HCT116 (cell line): ENCODE measurements at regions not wholly inside any gene's neighbourhood (a gene's known extent, or its start where the extent isn't known, plus 50 kb on each side); places are given as distances from the start of the nearest gene placed in this dataset.

Source experiments
- ATAC-seq: fragments of 200-7000 bp; cut with Tn5 transposase; 2 replicates; pipeline ENCODE4 v1.9.1; 2020; ENCODE audit warnings: mild to moderate bottlenecking, moderate library complexity
- BruUV-seq: library from RNA; stranded (reverse); fragments of 400-500 nt; replicated peaks from 2 replicates; lab custom pipeline; 2021; lab: Mats Ljungman, UMichigan
- CTCF ChIA-PET: fragments of 300-600 bp; sonication (Branson Sonifier 250); formaldehyde crosslinking; loops from one replicate; lab custom pipeline; 2021; ENCODE audit warnings: antibody characterized with exemption; lab: Charles Lee
- POLR2A ChIA-PET: fragments of 300-600, 350-600 bp; sonication (Branson Sonifier 250); formaldehyde crosslinking; loops from one replicate; lab custom pipeline; 2021; ENCODE audit warnings: antibody characterized with exemption; lab: Charles Lee
- RAD21 ChIA-PET, 2 experiments: fragments of 300-600 bp; sonication (Branson Sonifier 250); formaldehyde crosslinking; loops; one replicate each; lab custom pipeline; 2023; ENCODE audit warnings: low total read pairs in 2 of 2; ENCODE audit not compliant: uncharacterized antibody in 2 of 2, unreplicated experiment in 2 of 2, low non-redundant PET in 1 of 2; lab: Charles Lee
- DNase-seq: peaks from one replicate; pipeline ENCODE4 v3.0.0-alpha.2; 2010; ENCODE audit warnings: low read depth, low spot score
- H2AFZ ChIP-seq: fragments of 200-600 bp; shearing (Covaris generic), sonication (generic); 2 replicates; pipeline ENCODE4 v1.6.1; 2017; ENCODE audit warnings: low read depth, mixed run types, mixed read lengths, antibody characterized with exemption, low read length; ENCODE audit not compliant: poor library complexity, severe bottlenecking
- H3K27ac ChIP-seq: 2 replicates; pipeline ENCODE4 v1.5.1; 2012; ENCODE audit warnings: low read depth, low read length
- H3K27me3 ChIP-seq: fragments of 200-600 bp; sonication (generic); 2 replicates; pipeline ENCODE4 v1.6.1; 2016; ENCODE audit warnings: mixed run types, low read length, mixed read lengths; ENCODE audit not compliant: insufficient read depth
- H3K36me3 ChIP-seq, 2 experiments: fragments of 200-500 bp in 1 of 2; fragments of 200-600 bp in 1 of 2; sonication (Bioruptor generic) in 1 of 2; sonication (generic) in 1 of 2; 2 replicates each; pipeline versions ENCODE4 v1.5.1 to v1.6.1; 2014 to 2016; ENCODE audit warnings: low read length in 2 of 2, inconsistent platforms in 1 of 2, mixed read lengths in 1 of 2, mixed run types in 1 of 2; ENCODE audit not compliant: insufficient read depth in 2 of 2, control insufficient read depth in 1 of 2
- H3K4me1 ChIP-seq, 2 experiments: fragments of 200-600 bp in 1 of 2; sonication (generic) in 1 of 2; 2 replicates each; pipeline versions ENCODE4 v1.5.1 to v1.6.1; 2012 to 2017; ENCODE audit warnings: low read length in 2 of 2, inconsistent platforms in 1 of 2, mild to moderate bottlenecking in 1 of 2, mixed read lengths in 1 of 2, mixed run types in 1 of 2, moderate library complexity in 1 of 2; ENCODE audit not compliant: insufficient read depth in 2 of 2, control insufficient read depth in 1 of 2
- H3K4me2 ChIP-seq: fragments of 200-600 bp; sonication (generic); 2 replicates; pipeline ENCODE4 v1.6.1; 2017; ENCODE audit warnings: mixed run types, low read length, mixed read lengths
- H3K4me3 ChIP-seq, 2 experiments: fragments of 200-600 bp in 1 of 2; sonication (generic) in 1 of 2; replicated peaks in 1 of 2; 2 replicates each; pipeline ENCODE4 v1.5.1; 2011 to 2016; ENCODE audit warnings: low read length in 2 of 2, control low read depth in 1 of 2, low read depth in 1 of 2, mild to moderate bottlenecking in 1 of 2, mixed read lengths in 1 of 2, mixed run types in 1 of 2
- H3K79me2 ChIP-seq: fragments of 200-600 bp; sonication (generic); 2 replicates; pipeline ENCODE4 v1.6.1; 2017; ENCODE audit warnings: mild to moderate bottlenecking, mixed run types, low read length, moderate library complexity, mixed read lengths; ENCODE audit not compliant: insufficient read depth
- H3K9ac ChIP-seq: fragments of 200-600 bp; sonication (generic); 2 replicates; pipeline ENCODE4 v1.6.1; 2016; ENCODE audit warnings: low read length, mixed read lengths
- H3K9me2 ChIP-seq: fragments of 200-600 bp; sonication (generic), shearing (Covaris generic); 2 replicates; pipeline ENCODE4 v1.6.1; 2017; ENCODE audit warnings: mixed run types, mild to moderate bottlenecking, moderate library complexity; ENCODE audit not compliant: insufficient read depth
- H3K9me3 ChIP-seq, 2 experiments: fragments of 200-500 bp in 1 of 2; fragments of 200-600 bp in 1 of 2; sonication (Bioruptor generic) in 1 of 2; sonication (generic) in 1 of 2; 2 replicates each; pipeline ENCODE4 v1.6.1; 2014 to 2017; ENCODE audit warnings: low read length in 2 of 2, mixed read lengths in 2 of 2, inconsistent platforms in 1 of 2, low read depth in 1 of 2, mild to moderate bottlenecking in 1 of 2, mixed run types in 1 of 2, moderate library complexity in 1 of 2; ENCODE audit not compliant: control insufficient read depth in 1 of 2, insufficient read depth in 1 of 2
- H4K20me1 ChIP-seq: fragments of 200-600 bp; sonication (generic), shearing (Covaris generic); 2 replicates; pipeline ENCODE4 v1.6.1; 2017; ENCODE audit warnings: mixed run types, mild to moderate bottlenecking, moderate library complexity; ENCODE audit not compliant: insufficient read depth
- CEBPB ChIP-seq: IDR thresholded peaks from 2 replicates; pipeline ENCODE4 v1.6.1; 2012; ENCODE audit warnings: low read depth
- EGR1 ChIP-seq: IDR thresholded peaks from 2 replicates; pipeline ENCODE4 v1.6.1; 2012; ENCODE audit warnings: low read depth
- FOSL1 ChIP-seq: IDR thresholded peaks from 2 replicates; pipeline ENCODE4 v1.6.1; 2012; ENCODE audit warnings: low read depth
- JUND ChIP-seq: IDR thresholded peaks from 2 replicates; pipeline ENCODE4 v1.6.1; 2012
- POLR2A ChIP-seq: IDR thresholded peaks from 2 replicates; pipeline ENCODE4 v1.7.0; 2011; ENCODE audit warnings: borderline replicate concordance; ENCODE audit not compliant: insufficient read depth, insufficient read length; ENCODE audit errors: extremely low read depth
- POLR2AphosphoS5 ChIP-seq: IDR thresholded peaks from 2 replicates; pipeline ENCODE4 v1.6.1; 2011; ENCODE audit warnings: mild to moderate bottlenecking, low read depth, low read length, moderate library complexity
- RAD21 ChIP-seq: IDR thresholded peaks from 2 replicates; pipeline ENCODE4 v1.6.1; 2012; ENCODE audit warnings: low read depth, mild to moderate bottlenecking
- SIN3A ChIP-seq: IDR thresholded peaks from 2 replicates; pipeline ENCODE4 v1.6.1; 2012; ENCODE audit warnings: low read depth
- SRF ChIP-seq: IDR thresholded peaks from 2 replicates; pipeline ENCODE4 v1.6.1; 2012; ENCODE audit warnings: low read depth
- TCF7L2 ChIP-seq: IDR thresholded peaks from 2 replicates; pipeline ENCODE4 v1.7.0; 2011; ENCODE audit warnings: borderline replicate concordance, inconsistent platforms; ENCODE audit not compliant: insufficient read depth, insufficient read length; ENCODE audit errors: extremely low read depth
- YY1 ChIP-seq: IDR thresholded peaks from 2 replicates; pipeline ENCODE4 v1.6.1; 2011; ENCODE audit warnings: low read length, low read depth, moderate library complexity, mild to moderate bottlenecking; ENCODE audit not compliant: insufficient replicate concordance; ENCODE audit errors: extremely low read depth
- ZFX ChIP-seq: fragments of 450-650 bp; IDR thresholded peaks from 2 replicates; pipeline ENCODE4 v1.6.1; 2017
- intact Hi-C: fragments of 100-400 bp; cut with micrococcal nuclease; formaldehyde crosslinking; loops from 2 replicates; pipeline ENCODE4 v1.10.0; 2022
- TF ChIP-seq, protein P1 (sequence below): IDR thresholded peaks from 2 replicates; pipeline ENCODE4 v1.6.1; 2012; ENCODE audit warnings: low read depth
- TF ChIP-seq, protein P2 (sequence below), 3 experiments: fragments of 200-600 bp in 1 of 3; sonication (generic) in 1 of 3; IDR thresholded peaks in 2 of 3; conservative IDR thresholded peaks in 1 of 3; 2 replicates each; pipeline ENCODE4 v1.5.1; 2012 to 2017; ENCODE audit warnings: low read depth in 2 of 3, low read length in 2 of 3, antibody characterized with exemption in 1 of 3, borderline replicate concordance in 1 of 3, control low read depth in 1 of 3, mild to moderate bottlenecking in 1 of 3, mixed read lengths in 1 of 3, mixed run types in 1 of 3, moderate library complexity in 1 of 3; ENCODE audit not compliant: insufficient read depth in 1 of 3
- TF ChIP-seq, protein P3 (sequence below): IDR thresholded peaks from 2 replicates; pipeline ENCODE4 v1.6.1; 2012
- TF ChIP-seq, protein P4 (sequence below): IDR thresholded peaks from 2 replicates; pipeline ENCODE4 v1.6.1; 2011; ENCODE audit warnings: mild to moderate bottlenecking, low read length, moderate library complexity; ENCODE audit not compliant: insufficient replicate concordance; ENCODE audit errors: extremely low read depth
- TF ChIP-seq, protein P5 (sequence below): IDR thresholded peaks from 2 replicates; pipeline ENCODE4 v1.6.1; 2012

DNA sequence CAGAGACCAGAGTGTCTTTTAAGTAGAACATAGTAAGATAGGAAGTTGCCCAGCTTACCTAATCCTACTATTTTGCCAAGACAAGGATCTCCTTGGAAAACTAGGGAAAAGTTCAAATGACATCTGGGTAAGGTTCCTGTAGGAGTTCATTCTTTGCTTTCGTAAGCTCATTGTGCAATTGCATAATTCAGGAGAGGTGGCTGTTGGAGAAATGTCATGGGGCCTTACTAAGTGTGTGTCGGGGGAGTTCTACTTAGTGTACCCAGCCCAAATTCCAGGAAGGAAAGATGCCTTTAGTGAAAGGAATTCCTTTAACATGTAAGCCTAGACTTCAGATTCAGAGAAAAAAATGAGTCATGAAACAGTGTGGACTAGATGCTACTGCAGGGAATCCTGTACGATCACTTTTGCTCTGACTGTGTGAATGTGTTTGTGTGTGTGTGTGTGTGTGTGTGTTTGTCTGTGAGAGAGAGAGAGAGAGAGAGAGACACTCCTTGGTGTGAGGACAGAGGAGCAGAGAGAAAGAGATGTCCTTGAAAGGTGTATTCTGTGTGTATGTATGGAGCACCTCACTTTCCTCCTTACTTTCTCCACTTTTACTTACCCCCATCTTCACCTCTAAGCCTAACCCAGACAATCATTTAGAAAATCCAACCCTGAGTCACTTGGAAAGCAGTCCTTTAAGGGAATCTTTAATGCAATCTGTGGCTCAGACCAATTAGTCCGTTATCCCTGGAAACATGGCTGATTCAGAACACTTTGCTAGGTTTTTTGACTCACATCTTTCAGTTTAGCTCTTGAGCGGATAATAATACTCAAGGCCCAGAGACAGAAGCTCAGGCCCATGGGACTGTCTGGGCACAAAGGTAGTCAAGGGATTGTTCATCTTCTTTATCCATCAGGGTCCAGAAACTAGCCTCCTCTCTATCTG, 114.5 kb upstream of the ACSL4 start:
- ChIA-PET CTCF (no interaction called here), RAD21 (no interaction called here), POLR2A (no interaction called here)
- no peak overlapping the region for H3K4me2 ChIP-seq
- TF ChIP-seq, protein P1, sequence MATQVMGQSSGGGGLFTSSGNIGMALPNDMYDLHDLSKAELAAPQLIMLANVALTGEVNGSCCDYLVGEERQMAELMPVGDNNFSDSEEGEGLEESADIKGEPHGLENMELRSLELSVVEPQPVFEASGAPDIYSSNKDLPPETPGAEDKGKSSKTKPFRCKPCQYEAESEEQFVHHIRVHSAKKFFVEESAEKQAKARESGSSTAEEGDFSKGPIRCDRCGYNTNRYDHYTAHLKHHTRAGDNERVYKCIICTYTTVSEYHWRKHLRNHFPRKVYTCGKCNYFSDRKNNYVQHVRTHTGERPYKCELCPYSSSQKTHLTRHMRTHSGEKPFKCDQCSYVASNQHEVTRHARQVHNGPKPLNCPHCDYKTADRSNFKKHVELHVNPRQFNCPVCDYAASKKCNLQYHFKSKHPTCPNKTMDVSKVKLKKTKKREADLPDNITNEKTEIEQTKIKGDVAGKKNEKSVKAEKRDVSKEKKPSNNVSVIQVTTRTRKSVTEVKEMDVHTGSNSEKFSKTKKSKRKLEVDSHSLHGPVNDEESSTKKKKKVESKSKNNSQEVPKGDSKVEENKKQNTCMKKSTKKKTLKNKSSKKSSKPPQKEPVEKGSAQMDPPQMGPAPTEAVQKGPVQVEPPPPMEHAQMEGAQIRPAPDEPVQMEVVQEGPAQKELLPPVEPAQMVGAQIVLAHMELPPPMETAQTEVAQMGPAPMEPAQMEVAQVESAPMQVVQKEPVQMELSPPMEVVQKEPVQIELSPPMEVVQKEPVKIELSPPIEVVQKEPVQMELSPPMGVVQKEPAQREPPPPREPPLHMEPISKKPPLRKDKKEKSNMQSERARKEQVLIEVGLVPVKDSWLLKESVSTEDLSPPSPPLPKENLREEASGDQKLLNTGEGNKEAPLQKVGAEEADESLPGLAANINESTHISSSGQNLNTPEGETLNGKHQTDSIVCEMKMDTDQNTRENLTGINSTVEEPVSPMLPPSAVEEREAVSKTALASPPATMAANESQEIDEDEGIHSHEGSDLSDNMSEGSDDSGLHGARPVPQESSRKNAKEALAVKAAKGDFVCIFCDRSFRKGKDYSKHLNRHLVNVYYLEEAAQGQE, result no peak
- TF ChIP-seq FOSL1, result no peak
- TF ChIP-seq POLR2AphosphoS5, result no peak
- TF ChIP-seq ZFX, result no peak
- TF ChIP-seq SRF, result no peak
- TF ChIP-seq EGR1, result no peak
- no peak for TF ChIP-seq JUND
- no peak for TF ChIP-seq YY1
- no peak for TF ChIP-seq TCF7L2
- TF ChIP-seq CEBPB, result no peak
- TF ChIP-seq POLR2A, result no peak
- TF ChIP-seq, protein P2, sequence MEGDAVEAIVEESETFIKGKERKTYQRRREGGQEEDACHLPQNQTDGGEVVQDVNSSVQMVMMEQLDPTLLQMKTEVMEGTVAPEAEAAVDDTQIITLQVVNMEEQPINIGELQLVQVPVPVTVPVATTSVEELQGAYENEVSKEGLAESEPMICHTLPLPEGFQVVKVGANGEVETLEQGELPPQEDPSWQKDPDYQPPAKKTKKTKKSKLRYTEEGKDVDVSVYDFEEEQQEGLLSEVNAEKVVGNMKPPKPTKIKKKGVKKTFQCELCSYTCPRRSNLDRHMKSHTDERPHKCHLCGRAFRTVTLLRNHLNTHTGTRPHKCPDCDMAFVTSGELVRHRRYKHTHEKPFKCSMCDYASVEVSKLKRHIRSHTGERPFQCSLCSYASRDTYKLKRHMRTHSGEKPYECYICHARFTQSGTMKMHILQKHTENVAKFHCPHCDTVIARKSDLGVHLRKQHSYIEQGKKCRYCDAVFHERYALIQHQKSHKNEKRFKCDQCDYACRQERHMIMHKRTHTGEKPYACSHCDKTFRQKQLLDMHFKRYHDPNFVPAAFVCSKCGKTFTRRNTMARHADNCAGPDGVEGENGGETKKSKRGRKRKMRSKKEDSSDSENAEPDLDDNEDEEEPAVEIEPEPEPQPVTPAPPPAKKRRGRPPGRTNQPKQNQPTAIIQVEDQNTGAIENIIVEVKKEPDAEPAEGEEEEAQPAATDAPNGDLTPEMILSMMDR (IDR thresholded peaks at IDR 0.05 in 2 of 3, conservative IDR thresholded peaks at IDR 0.05 in 1 of 3; ENCODE audit: borderline replicate concordance in 1 of 3, insufficient read depth in 1 of 3, low read depth in 2 of 3, low read length in 2 of 3), result no peak
- TF ChIP-seq, protein P3, sequence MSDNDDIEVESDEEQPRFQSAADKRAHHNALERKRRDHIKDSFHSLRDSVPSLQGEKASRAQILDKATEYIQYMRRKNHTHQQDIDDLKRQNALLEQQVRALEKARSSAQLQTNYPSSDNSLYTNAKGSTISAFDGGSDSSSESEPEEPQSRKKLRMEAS, result no peak
- no peak for TF ChIP-seq RAD21
- TF ChIP-seq SIN3A, result no peak
- TF ChIP-seq, protein P4, sequence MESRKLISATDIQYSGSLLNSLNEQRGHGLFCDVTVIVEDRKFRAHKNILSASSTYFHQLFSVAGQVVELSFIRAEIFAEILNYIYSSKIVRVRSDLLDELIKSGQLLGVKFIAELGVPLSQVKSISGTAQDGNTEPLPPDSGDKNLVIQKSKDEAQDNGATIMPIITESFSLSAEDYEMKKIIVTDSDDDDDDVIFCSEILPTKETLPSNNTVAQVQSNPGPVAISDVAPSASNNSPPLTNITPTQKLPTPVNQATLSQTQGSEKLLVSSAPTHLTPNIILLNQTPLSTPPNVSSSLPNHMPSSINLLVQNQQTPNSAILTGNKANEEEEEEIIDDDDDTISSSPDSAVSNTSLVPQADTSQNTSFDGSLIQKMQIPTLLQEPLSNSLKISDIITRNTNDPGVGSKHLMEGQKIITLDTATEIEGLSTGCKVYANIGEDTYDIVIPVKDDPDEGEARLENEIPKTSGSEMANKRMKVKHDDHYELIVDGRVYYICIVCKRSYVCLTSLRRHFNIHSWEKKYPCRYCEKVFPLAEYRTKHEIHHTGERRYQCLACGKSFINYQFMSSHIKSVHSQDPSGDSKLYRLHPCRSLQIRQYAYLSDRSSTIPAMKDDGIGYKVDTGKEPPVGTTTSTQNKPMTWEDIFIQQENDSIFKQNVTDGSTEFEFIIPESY, result no peak
- TF ChIP-seq, protein P5, sequence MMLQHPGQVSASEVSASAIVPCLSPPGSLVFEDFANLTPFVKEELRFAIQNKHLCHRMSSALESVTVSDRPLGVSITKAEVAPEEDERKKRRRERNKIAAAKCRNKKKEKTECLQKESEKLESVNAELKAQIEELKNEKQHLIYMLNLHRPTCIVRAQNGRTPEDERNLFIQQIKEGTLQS, result no peak
- H3K9ac ChIP-seq, result no peak overlapping the region
- ATAC-seq, result no peak
- no peaks in the 10 kb centered on the region for H3K36me3 ChIP-seq
- H3K9me3 ChIP-seq, result no peaks in the 10 kb centered on the region
- no peaks in the 10 kb centered on the region for H3K79me2 ChIP-seq
- no peak for DNase-seq
- no TSS peak for BruUV-seq
- no peak overlapping the region for H3K4me3 ChIP-seq
- H3K27me3 ChIP-seq, result no peaks in the 10 kb centered on the region
- intact Hi-C loops, result no loop called here
- H3K27ac ChIP-seq, result no peak overlapping the region
- H3K4me1 ChIP-seq, result no peaks in the 10 kb centered on the region
- H3K9me2 ChIP-seq, result no peaks in the 10 kb centered on the region
- H2AFZ ChIP-seq, result no peak overlapping the region
- no peaks in the 10 kb centered on the region for H4K20me1 ChIP-seq
